Activated naive CD4-positive, alpha-beta T cell treated with anti-CD3 and anti-CD28 coated beads for 36 hours (primary cell): ENCODE measurements at regions not wholly inside any gene's neighbourhood (a gene's known extent, or its start where the extent isn't known, plus 50 kb on each side); places are given as distances from the start of the nearest gene placed in this dataset.

Experiments
- CTCF ChIA-PET: fragments of 350-600 bp; sonication (Branson Sonifier 250); formaldehyde crosslinking; loops from one replicate; lab custom pipeline; 2021; ENCODE audit warnings: antibody characterized with exemption; lab: Charles Lee
- DNase-seq: peaks from one replicate; pipeline ENCODE4 v3.0.0-alpha.2; 2020
- H3K27ac Mint-ChIP-seq: one replicate; pipeline ENCODE4 v1.8.0; 2021; ENCODE audit warnings: mild to moderate bottlenecking, mixed read lengths
- H3K27me3 Mint-ChIP-seq: one replicate; pipeline ENCODE4 v1.8.0; 2021; ENCODE audit warnings: low read depth, mixed read lengths
- H3K36me3 Mint-ChIP-seq: one replicate; pipeline ENCODE4 v1.8.0; 2021; ENCODE audit warnings: low read depth, mixed read lengths
- H3K4me1 Mint-ChIP-seq: one replicate; pipeline ENCODE4 v1.8.0; 2021; ENCODE audit warnings: low read depth, mixed read lengths
- H3K4me3 Mint-ChIP-seq: one replicate; pipeline ENCODE4 v1.8.0; 2021; ENCODE audit warnings: mild to moderate bottlenecking, moderate library complexity, mixed read lengths
- H3K9me3 Mint-ChIP-seq: one replicate; pipeline ENCODE4 v1.8.0; 2021; ENCODE audit warnings: mixed read lengths
- intact Hi-C: fragments of 100-400 bp; cut with micrococcal nuclease; formaldehyde crosslinking; loops from one replicate; pipeline ENCODE4 v1.15.1; 2023

GRCh38 chr13:108033800-108034707 lies 181.3 kb downstream of the LIG4 start:
- DNase-seq: no peak
- peaks cover 5% of the 10 kb centered on the region for H3K27me3 Mint-ChIP-seq
- no peaks in the 10 kb centered on the region for H3K4me1 Mint-ChIP-seq
- H3K4me3 Mint-ChIP-seq: no peak overlapping the region
- intact Hi-C loops: no loop called here
- H3K36me3 Mint-ChIP-seq: no peaks in the 10 kb centered on the region
- no peak overlapping the region for H3K27ac Mint-ChIP-seq
- CTCF ChIA-PET: interaction anchor here (0.6 kb wide), 1 partner anchor 46 kb away, joined by 4 read pairs; no protein-coding TSS in a partner anchor
- no peaks in the 10 kb centered on the region for H3K9me3 Mint-ChIP-seq

- Mint-ChIP-seq H3K27ac (no peak overlapping the region), H3K9me3 (no peaks in the 10 kb centered on the region), H3K4me1 (no peaks in the 10 kb centered on the region), H3K36me3 (no peaks in the 10 kb centered on the region), H3K27me3 (peaks cover 5% of the 10 kb centered on the region), H3K4me3 (no peak overlapping the region)
- intact Hi-C loops: no loop called here
- no peak for DNase-seq
- CTCF ChIA-PET: no interaction called here
Measured at GRCh38 chr13:108031865-108032264, 183.5 kb downstream of the LIG4 start.

GRCh38 chr13:108030769-108031168 lies 184.6 kb downstream of the LIG4 start:
- CTCF ChIA-PET: no interaction called here
- Mint-ChIP-seq H3K36me3 (no peaks in the 10 kb centered on the region), H3K27me3 (peaks cover 5% of the 10 kb centered on the region), H3K9me3 (no peaks in the 10 kb centered on the region), H3K27ac (no peak overlapping the region), H3K4me1 (no peaks in the 10 kb centered on the region), H3K4me3 (no peak overlapping the region)
- no peak for DNase-seq
- intact Hi-C loops: no loop called here

- Mint-ChIP-seq H3K36me3 (no peaks in the 10 kb centered on the region), H3K4me3 (no peak overlapping the region), H3K9me3 (no peaks in the 10 kb centered on the region), H3K27ac (no peak overlapping the region), H3K4me1 (no peaks in the 10 kb centered on the region), H3K27me3 (peaks cover 5% of the 10 kb centered on the region)
- DNase-seq: no peak
- CTCF ChIA-PET: no interaction called here
- intact Hi-C loops: no loop called here
Measured at GRCh38 chr13:108026680-108027410, 188.5 kb downstream of the LIG4 start.

GRCh38 chr13:108020027-108020426 lies 195.3 kb downstream of the LIG4 start:
- peaks cover 15% of the 10 kb centered on the region for H3K9me3 Mint-ChIP-seq
- H3K27me3 Mint-ChIP-seq: no peaks in the 10 kb centered on the region
- no peaks in the 10 kb centered on the region for H3K4me1 Mint-ChIP-seq
- intact Hi-C loops: no loop called here
- H3K4me3 Mint-ChIP-seq: no peak overlapping the region
- CTCF ChIA-PET: no interaction called here
- H3K27ac Mint-ChIP-seq: no peak overlapping the region
- H3K36me3 Mint-ChIP-seq: peaks cover 3% of the 10 kb centered on the region
- DNase-seq: no peak

GRCh38 chr13:108018371-108018870 lies 196.9 kb downstream of the LIG4 start:
- DNase-seq: no peak
- Mint-ChIP-seq H3K9me3 (peaks cover 18% of the 10 kb centered on the region), H3K27me3 (no peaks in the 10 kb centered on the region), H3K4me1 (no peaks in the 10 kb centered on the region), H3K36me3 (peaks cover 3% of the 10 kb centered on the region), H3K4me3 (no peak overlapping the region), H3K27ac (no peak overlapping the region)
- CTCF ChIA-PET: no interaction called here
- intact Hi-C loops: no loop called here

- CTCF ChIA-PET: interaction anchor here (0.5 kb wide), 1 partner anchor 775 kb away, joined by 4 read pairs; no protein-coding TSS in a partner anchor
- Mint-ChIP-seq H3K27me3 (no peaks in the 10 kb centered on the region), H3K36me3 (no peaks in the 10 kb centered on the region), H3K4me3 (no peak overlapping the region), H3K4me1 (no peaks in the 10 kb centered on the region), H3K9me3 (no peaks in the 10 kb centered on the region), H3K27ac (no peak overlapping the region)
- no peak for DNase-seq
- intact Hi-C loops: no loop called here
Measured at GRCh38 chr13:108006619-108007018, 208.7 kb downstream of the LIG4 start.

- H3K36me3 Mint-ChIP-seq: no peaks in the 10 kb centered on the region
- H3K27me3 Mint-ChIP-seq: no peaks in the 10 kb centered on the region
- CTCF ChIA-PET: no interaction called here
- H3K4me3 Mint-ChIP-seq: no peak overlapping the region
- no peak overlapping the region for H3K27ac Mint-ChIP-seq
- H3K4me1 Mint-ChIP-seq: no peaks in the 10 kb centered on the region
- H3K9me3 Mint-ChIP-seq: no peaks in the 10 kb centered on the region
- no peak for DNase-seq
- intact Hi-C loops: no loop called here
Measured at GRCh38 chr13:108005231-108005630, 210.1 kb downstream of the LIG4 start.

- no peak overlapping the region for H3K4me3 Mint-ChIP-seq
- H3K36me3 Mint-ChIP-seq: no peaks in the 10 kb centered on the region
- no peaks in the 10 kb centered on the region for H3K4me1 Mint-ChIP-seq
- no peak overlapping the region for H3K27ac Mint-ChIP-seq
- no peaks in the 10 kb centered on the region for H3K9me3 Mint-ChIP-seq
- CTCF ChIA-PET: no interaction called here
- DNase-seq: no peak
- intact Hi-C loops: no loop called here
- no peaks in the 10 kb centered on the region for H3K27me3 Mint-ChIP-seq
Measured at GRCh38 chr13:108003626-108004025, 211.7 kb downstream of the LIG4 start.

- H3K4me1 Mint-ChIP-seq: no peaks in the 10 kb centered on the region
- H3K27me3 Mint-ChIP-seq: no peaks in the 10 kb centered on the region
- intact Hi-C loops: no loop called here
- H3K36me3 Mint-ChIP-seq: no peaks in the 10 kb centered on the region
- H3K4me3 Mint-ChIP-seq: no peak overlapping the region
- no peak overlapping the region for H3K27ac Mint-ChIP-seq
- no peaks in the 10 kb centered on the region for H3K9me3 Mint-ChIP-seq
- DNase-seq: no peak
- CTCF ChIA-PET: no interaction called here
Measured at GRCh38 chr13:108000998-108001397, 214.3 kb downstream of the LIG4 start.

GRCh38 chr13:107999751-108000150 lies 215.6 kb downstream of the LIG4 start:
- Mint-ChIP-seq H3K9me3 (no peaks in the 10 kb centered on the region), H3K4me3 (no peak overlapping the region), H3K4me1 (no peaks in the 10 kb centered on the region), H3K36me3 (no peaks in the 10 kb centered on the region), H3K27ac (no peak overlapping the region), H3K27me3 (no peaks in the 10 kb centered on the region)
- CTCF ChIA-PET: interaction anchor here (0.7 kb wide), 1 partner anchor 61 kb away, joined by 3 read pairs; no protein-coding TSS in a partner anchor
- no peak for DNase-seq
- intact Hi-C loops: no loop called here

GRCh38 chr13:107994137-107994536 lies 221.2 kb downstream of the LIG4 start:
- no peaks in the 10 kb centered on the region for H3K4me1 Mint-ChIP-seq
- H3K4me3 Mint-ChIP-seq: no peak overlapping the region
- CTCF ChIA-PET: no interaction called here

More at GRCh38 chr13:107994137-107994536, 221.2 kb downstream of the LIG4 start:
- no peaks in the 10 kb centered on the region for H3K9me3 Mint-ChIP-seq
- intact Hi-C loops: no loop called here
- no peaks in the 10 kb centered on the region for H3K27me3 Mint-ChIP-seq
- no peaks in the 10 kb centered on the region for H3K36me3 Mint-ChIP-seq
- no peak overlapping the region for H3K27ac Mint-ChIP-seq
- DNase-seq: no peak
